ENCODE measurements at regions not wholly inside any gene's neighbourhood (a gene's known extent, or its start where the extent isn't known, plus 50 kb on each side); places are given as distances from the start of the nearest gene placed in this dataset.

DNA sequence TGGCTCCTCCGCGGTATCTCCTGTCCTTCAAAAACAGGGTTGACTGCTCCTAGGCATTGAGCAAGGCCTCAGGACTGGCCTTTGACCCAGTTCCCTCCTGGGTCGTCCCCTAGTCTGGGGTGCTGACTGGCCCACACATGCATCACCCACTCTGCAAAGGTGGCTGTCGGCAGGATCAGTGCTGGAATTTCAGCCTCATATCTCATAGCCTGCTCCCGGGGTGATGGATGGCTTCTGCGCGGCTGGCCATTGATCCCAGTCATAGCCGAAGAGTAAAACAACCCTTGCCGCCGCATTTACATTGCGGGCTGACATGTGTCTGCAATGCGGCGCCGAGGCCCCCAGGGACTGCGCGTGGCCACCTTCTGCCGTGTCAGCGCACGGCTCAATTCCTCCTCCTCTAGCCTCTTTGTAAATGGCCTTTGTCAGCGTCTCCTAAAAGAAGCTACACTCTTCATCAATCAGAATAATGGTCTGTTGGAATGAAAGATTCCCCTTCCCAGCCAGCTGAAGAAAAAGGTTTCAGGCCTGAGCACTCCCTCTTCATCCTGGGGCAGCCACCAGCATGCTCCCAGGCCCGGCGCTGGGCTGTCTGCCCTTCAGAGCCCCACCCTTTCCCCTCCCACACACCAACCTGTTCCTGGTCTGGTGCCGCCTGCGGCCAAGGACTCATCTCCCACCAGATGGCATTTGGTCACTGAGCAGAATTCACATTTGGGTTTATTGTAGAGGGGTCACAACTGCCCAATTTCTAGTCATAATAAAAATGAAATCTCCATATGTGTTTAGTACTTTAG is 159.0 kb downstream of the PJA2 start:
- ChIA-PET POLR2A (no interaction called here), CTCF (no interaction called here)
- Mint-ChIP-seq H3K4me1 (peaks cover 4% of the 10 kb centered on the region), H3K36me3 (ENCODE audit: low read depth) (peaks cover 4% of the 10 kb centered on the region), H3K9me3 (peaks cover 12% of the 10 kb centered on the region), H3K4me3 (no peak overlapping the region), H3K27ac (no peak overlapping the region), H3K27me3 (no peaks in the 10 kb centered on the region)
- ATAC-seq (ENCODE audit: low read depth) (no peak), DNase-seq (no peak)
- TF ChIP-seq, protein P1, sequence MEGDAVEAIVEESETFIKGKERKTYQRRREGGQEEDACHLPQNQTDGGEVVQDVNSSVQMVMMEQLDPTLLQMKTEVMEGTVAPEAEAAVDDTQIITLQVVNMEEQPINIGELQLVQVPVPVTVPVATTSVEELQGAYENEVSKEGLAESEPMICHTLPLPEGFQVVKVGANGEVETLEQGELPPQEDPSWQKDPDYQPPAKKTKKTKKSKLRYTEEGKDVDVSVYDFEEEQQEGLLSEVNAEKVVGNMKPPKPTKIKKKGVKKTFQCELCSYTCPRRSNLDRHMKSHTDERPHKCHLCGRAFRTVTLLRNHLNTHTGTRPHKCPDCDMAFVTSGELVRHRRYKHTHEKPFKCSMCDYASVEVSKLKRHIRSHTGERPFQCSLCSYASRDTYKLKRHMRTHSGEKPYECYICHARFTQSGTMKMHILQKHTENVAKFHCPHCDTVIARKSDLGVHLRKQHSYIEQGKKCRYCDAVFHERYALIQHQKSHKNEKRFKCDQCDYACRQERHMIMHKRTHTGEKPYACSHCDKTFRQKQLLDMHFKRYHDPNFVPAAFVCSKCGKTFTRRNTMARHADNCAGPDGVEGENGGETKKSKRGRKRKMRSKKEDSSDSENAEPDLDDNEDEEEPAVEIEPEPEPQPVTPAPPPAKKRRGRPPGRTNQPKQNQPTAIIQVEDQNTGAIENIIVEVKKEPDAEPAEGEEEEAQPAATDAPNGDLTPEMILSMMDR (IDR thresholded peaks at IDR 0.05) = no peak
- intact Hi-C loops (cut with micrococcal nuclease) = no loop called here

DNA sequence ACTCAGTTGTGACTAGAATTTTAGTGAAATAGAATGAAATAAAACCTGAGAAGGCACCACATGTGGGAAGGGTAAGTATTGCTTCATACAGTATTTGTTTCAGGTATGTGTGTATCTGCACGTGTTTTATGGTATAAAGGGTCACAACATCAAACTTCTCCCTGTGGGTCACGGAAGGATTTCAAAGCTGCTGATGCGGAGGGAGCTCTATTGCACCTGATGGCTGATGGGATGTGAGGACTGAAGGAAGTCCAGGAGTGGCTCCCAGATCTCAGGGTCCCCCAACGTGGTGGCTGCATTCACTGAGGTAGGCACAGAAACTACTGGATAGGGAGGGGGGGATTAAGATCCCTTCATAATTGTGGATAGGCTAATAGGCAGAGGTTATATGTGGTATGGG is 159.7 kb downstream of the PJA2 start:
- Mint-ChIP-seq H3K36me3 (ENCODE audit: low read depth) (peaks cover 4% of the 10 kb centered on the region), H3K9me3 (peaks cover 13% of the 10 kb centered on the region), H3K4me1 (peaks cover 4% of the 10 kb centered on the region), H3K4me3 (no peak overlapping the region), H3K27ac (no peak overlapping the region), H3K27me3 (no peaks in the 10 kb centered on the region)
- TF ChIP-seq, protein P1 (IDR thresholded peaks at IDR 0.05) = no peak
- CTCF ChIA-PET = no interaction called here
- DNase-seq (no peak), ATAC-seq (ENCODE audit: low read depth) (no peak)
- POLR2A ChIA-PET = no interaction called here
- intact Hi-C loops (cut with micrococcal nuclease) = no loop called here

DNA sequence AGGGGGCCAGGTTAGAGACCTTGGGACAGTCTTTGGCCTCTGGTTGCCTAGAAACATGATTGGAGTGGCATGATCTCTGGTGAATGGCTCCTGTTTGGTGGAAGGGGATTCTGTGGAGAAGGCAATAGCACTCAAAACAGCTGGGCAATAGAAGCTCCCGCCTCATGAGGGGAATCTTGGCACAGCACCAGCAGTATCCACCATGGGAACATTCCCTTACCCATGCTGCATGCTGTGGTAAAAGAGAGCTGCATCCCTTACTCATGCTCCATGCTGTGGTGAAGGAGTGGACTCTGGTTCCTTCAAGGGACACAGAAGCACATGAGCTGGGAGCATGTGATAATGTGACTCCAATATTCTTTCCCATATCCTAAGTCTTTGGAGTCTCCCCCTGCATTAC is 160.6 kb downstream of the PJA2 start:
- no peaks in the 10 kb centered on the region for H3K27me3 Mint-ChIP-seq
- H3K4me1 Mint-ChIP-seq = peaks cover 4% of the 10 kb centered on the region
- POLR2A ChIA-PET = no interaction called here
- H3K9me3 Mint-ChIP-seq = peaks cover 16% of the 10 kb centered on the region
- H3K36me3 Mint-ChIP-seq (ENCODE audit: low read depth) = peaks cover 4% of the 10 kb centered on the region
- DNase-seq (no peak), ATAC-seq (ENCODE audit: low read depth) (no peak)
- TF ChIP-seq, protein P1 (IDR thresholded peaks at IDR 0.05) = no peak
- intact Hi-C loops (cut with micrococcal nuclease) = no loop called here
- CTCF ChIA-PET = no interaction called here
- H3K27ac Mint-ChIP-seq = no peak overlapping the region
- no peak overlapping the region for H3K4me3 Mint-ChIP-seq

DNA sequence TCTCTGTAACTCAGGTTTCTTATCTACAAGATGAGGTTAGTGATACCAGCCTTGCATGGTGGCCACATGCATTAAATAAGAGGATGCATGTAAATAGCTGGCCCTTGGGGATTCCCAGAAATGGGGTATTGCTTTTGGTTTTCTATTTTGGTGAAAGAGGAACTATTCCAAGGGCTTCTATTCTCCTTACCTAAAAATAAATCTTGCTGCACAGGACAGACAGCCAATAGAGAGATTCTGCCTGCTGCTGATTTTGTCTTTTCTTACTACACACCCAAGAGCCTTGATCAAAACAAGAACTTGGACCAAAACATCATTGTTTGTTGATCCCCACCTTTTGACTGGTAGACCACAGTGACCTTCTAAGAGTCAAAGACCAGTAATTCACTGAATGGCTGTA is 161.8 kb downstream of the PJA2 start:
- TF ChIP-seq, protein P1 (IDR thresholded peaks at IDR 0.05) = no peak
- ATAC-seq (ENCODE audit: low read depth) (no peak), DNase-seq (no peak)
- no peak overlapping the region for H3K27ac Mint-ChIP-seq
- peaks cover 4% of the 10 kb centered on the region for H3K4me1 Mint-ChIP-seq
- ChIA-PET POLR2A (no interaction called here), CTCF (no interaction called here)
- peaks cover 16% of the 10 kb centered on the region for H3K9me3 Mint-ChIP-seq
- H3K36me3 Mint-ChIP-seq (ENCODE audit: low read depth) = peaks cover 4% of the 10 kb centered on the region
- H3K4me3 Mint-ChIP-seq = no peak overlapping the region
- no peaks in the 10 kb centered on the region for H3K27me3 Mint-ChIP-seq
- intact Hi-C loops (cut with micrococcal nuclease) = no loop called here

DNA sequence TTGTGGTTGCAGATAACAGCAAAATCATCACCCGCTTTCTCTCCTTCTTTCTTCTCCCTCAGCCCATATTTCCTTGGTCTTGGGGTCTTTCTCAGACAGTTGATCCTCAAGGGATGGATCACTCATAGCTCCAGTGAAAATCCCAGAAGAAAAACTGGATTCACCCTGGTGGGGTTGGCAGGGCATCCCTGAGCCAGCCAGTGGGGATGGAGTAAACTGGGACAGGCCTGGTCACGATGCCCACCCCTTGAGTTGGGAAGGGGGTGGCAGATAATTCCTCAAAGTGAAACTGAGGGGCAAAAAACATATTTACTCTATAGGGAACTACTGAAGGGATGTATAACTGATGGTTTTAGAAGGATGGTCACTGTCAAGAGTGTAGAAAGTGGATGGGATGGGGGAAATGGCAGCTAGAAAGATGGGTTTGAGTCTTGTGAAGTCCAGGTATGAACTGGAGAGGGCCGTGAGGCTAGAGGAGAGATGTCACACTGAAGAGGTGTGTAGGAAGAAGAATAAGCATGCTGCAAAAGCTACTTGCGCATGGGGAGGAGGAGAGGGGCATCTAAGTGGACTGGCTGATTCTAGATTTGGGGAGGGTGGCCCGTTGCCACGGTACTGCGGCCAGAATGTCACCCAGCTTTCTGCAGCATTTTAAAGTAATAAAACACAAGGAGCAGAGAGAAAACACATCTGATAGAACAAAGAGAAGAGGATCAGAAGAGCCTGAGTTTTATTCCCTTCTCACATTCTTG is 162.8 kb downstream of the PJA2 start:
- ATAC-seq (ENCODE audit: low read depth) = no peak
- CTCF ChIA-PET = no interaction called here
- H3K36me3 Mint-ChIP-seq (ENCODE audit: low read depth) = peaks cover 4% of the 10 kb centered on the region
- TF ChIP-seq, protein P1 (IDR thresholded peaks at IDR 0.05) = no peak
- H3K4me3 Mint-ChIP-seq = no peak overlapping the region
- no peak overlapping the region for H3K27ac Mint-ChIP-seq
- peaks cover 4% of the 10 kb centered on the region for H3K4me1 Mint-ChIP-seq
- intact Hi-C loops (cut with micrococcal nuclease) = no loop called here
- no peaks in the 10 kb centered on the region for H3K27me3 Mint-ChIP-seq
- no peak for DNase-seq
- POLR2A ChIA-PET = no interaction called here
- peaks cover 16% of the 10 kb centered on the region for H3K9me3 Mint-ChIP-seq

Measured in activated B cell treated with CpG ODN at 0.5 μM for 24 hours (primary cell).